H7 (cell line): ENCODE measurements at regions not wholly inside any gene's neighbourhood (a gene's known extent, or its start where the extent isn't known, plus 50 kb on each side); places are given as distances from the start of the nearest gene placed in this dataset.

Source experiments
- DNase-seq: peaks from one replicate; pipeline ENCODE4 v3.0.0; 2012
- H3K27me3 ChIP-seq: 2 replicates; pipeline ENCODE4 v1.6.0; 2011; ENCODE audit warnings: mild to moderate bottlenecking, low read length; ENCODE audit not compliant: control insufficient read depth, insufficient read depth
- H3K36me3 ChIP-seq: replicated peaks from 2 replicates; pipeline ENCODE4 v1.5.1; 2011; ENCODE audit warnings: low read length; ENCODE audit not compliant: control insufficient read depth, insufficient read depth
- H3K4me3 ChIP-seq: 2 replicates; pipeline ENCODE4 v1.5.1; 2011; ENCODE audit warnings: low read depth, mild to moderate bottlenecking, control low read depth, low read length, moderate library complexity; ENCODE audit not compliant: insufficient read depth

DNA sequence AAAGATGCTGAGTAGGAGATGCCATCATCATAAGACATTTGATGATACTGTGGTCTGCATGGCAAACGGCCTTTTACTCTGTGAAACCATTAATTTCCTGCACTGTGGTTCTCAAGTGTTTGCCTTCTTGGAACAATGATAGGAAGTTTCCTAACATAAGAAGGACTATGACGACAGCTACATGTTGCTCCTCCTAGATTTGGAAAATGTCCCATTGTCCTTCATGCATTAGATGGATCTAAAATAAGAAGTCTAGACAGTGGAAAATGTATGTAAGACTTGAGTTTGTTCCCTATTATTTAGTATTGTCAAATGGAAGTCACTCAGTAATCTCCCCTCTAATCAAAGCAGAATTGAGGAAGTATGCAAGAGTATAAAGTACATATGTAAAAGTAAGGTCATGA, 98.5 kb upstream of the TMEM170B start:
- H3K36me3 ChIP-seq = no peaks in the 10 kb centered on the region
- H3K27me3 ChIP-seq = no peaks in the 10 kb centered on the region
- DNase-seq = no peak
- no peak overlapping the region for H3K4me3 ChIP-seq

GRCh38 chr6:11437824-11438459, 99.6 kb upstream of the TMEM170B start:
- no peak for DNase-seq
- H3K4me3 ChIP-seq = no peak overlapping the region

DNA sequence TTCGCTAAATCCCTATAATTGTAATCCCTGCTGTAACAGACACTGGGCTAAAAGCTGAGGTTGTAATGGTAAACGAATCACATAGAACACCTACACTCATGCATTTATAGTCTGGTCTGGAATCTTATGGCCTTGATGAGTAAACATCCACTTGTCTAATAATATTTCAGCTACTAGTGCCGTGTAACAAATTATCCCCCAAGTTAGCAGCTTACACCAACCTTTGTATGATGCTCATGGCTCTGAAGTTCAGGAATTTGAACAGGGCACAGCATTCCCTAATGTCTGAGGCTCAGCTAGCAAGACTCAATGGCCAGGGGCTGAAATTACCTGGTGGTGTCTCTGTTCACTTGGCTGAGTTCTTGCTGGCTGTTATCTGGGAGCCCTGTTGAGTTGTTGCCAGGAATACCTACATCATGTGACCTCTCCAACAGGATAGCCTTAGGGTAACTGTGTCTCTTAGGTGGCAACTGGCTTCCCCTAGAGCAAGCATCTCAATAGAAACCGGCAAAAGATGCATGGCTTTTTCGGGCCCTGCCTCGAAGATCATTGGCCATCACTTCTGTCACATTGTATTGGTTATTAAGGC, 100.9 kb upstream of the TMEM170B start:
- H3K36me3 ChIP-seq = no peaks in the 10 kb centered on the region

More at GRCh38 chr6:11437824-11438459, 99.6 kb upstream of the TMEM170B start:
- Histone ChIP-seq H3K27me3 (no peaks in the 10 kb centered on the region), H3K36me3 (no peaks in the 10 kb centered on the region)

GRCh38 chr6:11434565-11435326, 102.8 kb upstream of the TMEM170B start:
- Histone ChIP-seq H3K36me3 (no peaks in the 10 kb centered on the region), H3K27me3 (no peaks in the 10 kb centered on the region), H3K4me3 (no peak overlapping the region)
- no peak for DNase-seq

More for the DNA sequence above, 100.9 kb upstream of the TMEM170B start:
- Histone ChIP-seq H3K27me3 (no peaks in the 10 kb centered on the region), H3K4me3 (no peak overlapping the region)
- DNase-seq = no peak

DNA sequence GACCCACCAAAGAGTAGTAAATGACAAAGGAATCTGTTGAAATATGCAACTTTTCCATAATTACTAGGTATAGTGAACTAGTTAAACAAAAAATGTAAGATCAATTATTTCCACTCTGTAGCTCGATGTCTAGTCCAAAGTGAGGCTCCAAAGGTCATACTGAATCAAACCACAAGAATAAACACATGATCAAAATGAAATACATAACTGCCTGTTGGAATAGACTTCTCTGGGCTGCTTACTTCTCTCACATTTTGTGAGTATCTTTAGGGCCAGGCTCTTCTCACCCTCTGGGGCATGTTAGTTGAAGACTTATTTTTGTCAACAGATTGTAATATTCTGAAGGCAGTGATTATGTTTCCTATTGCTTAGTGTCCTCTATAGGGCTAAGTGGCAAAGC, 103.7 kb upstream of the TMEM170B start:
- H3K36me3 ChIP-seq = no peaks in the 10 kb centered on the region
- H3K27me3 ChIP-seq = no peaks in the 10 kb centered on the region
- no peak overlapping the region for H3K4me3 ChIP-seq
- DNase-seq = no peak

GRCh38 chr6:11432713-11433450, 104.7 kb upstream of the TMEM170B start:
- DNase-seq = no peak
- no peaks in the 10 kb centered on the region for H3K27me3 ChIP-seq
- no peaks in the 10 kb centered on the region for H3K36me3 ChIP-seq

DNA sequence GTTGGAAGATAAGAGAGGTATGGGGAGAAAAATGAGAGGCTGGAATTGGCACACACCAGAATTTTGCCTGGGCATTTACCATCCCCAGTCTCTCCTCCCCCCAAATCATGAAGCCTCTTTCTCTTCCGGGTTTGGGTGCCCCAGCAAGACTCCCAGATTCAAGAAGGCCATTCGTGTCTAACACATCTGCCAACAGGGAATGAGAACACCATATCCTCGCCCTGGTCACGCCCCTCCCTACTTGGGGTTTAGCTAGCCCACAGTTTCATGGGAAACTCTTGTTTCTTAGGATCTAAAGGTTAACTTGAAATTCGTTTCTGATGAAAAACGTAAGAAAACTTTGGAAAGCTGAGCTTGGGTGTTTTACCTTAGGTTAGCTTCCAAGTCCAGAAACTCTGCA, 105.5 kb upstream of the TMEM170B start:
- no peak overlapping the region for H3K4me3 ChIP-seq
- no peak for DNase-seq
- no peaks in the 10 kb centered on the region for H3K27me3 ChIP-seq
- no peaks in the 10 kb centered on the region for H3K36me3 ChIP-seq

More at GRCh38 chr6:11432713-11433450, 104.7 kb upstream of the TMEM170B start:
- H3K4me3 ChIP-seq = no peak overlapping the region

- DNase-seq = no peak
- no peaks in the 10 kb centered on the region for H3K36me3 ChIP-seq
- no peak overlapping the region for H3K4me3 ChIP-seq
- H3K27me3 ChIP-seq = no peaks in the 10 kb centered on the region
Measured at GRCh38 chr6:11431455-11431937, 106.1 kb upstream of the TMEM170B start.

GRCh38 chr6:11430036-11430435, 107.5 kb upstream of the TMEM170B start:
- Histone ChIP-seq H3K36me3 (no peaks in the 10 kb centered on the region), H3K4me3 (no peak overlapping the region)
- DNase-seq = no peak

GRCh38 chr6:11429577-11429976, 108.0 kb upstream of the TMEM170B start:
- Histone ChIP-seq H3K36me3 (no peaks in the 10 kb centered on the region), H3K27me3 (no peaks in the 10 kb centered on the region), H3K4me3 (no peak overlapping the region)
- DNase-seq = peak; percentile 21

More at GRCh38 chr6:11430036-11430435, 107.5 kb upstream of the TMEM170B start:
- no peaks in the 10 kb centered on the region for H3K27me3 ChIP-seq

DNA sequence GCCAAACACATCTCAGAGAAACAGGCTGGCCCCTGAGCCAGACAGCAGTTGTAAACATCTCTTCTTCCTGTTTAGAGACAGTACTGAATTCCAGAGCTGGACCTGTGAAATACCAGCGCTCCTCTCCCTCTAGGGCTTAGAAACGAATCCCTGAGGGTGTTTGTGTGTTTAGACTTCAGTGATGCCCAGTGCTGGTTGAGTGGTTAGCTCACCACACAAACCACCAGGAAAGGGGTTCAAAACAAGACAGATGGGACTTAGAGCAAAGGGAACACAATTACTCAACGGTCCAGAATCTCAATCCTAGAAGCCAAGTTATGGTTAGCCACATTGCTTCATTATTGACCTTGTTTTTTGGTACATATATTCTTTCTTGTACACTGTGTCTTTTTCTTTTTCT, 108.7 kb upstream of the TMEM170B start:
- DNase-seq = no peak
- H3K27me3 ChIP-seq = no peaks in the 10 kb centered on the region
- no peaks in the 10 kb centered on the region for H3K36me3 ChIP-seq
- H3K4me3 ChIP-seq = no peak overlapping the region

DNA sequence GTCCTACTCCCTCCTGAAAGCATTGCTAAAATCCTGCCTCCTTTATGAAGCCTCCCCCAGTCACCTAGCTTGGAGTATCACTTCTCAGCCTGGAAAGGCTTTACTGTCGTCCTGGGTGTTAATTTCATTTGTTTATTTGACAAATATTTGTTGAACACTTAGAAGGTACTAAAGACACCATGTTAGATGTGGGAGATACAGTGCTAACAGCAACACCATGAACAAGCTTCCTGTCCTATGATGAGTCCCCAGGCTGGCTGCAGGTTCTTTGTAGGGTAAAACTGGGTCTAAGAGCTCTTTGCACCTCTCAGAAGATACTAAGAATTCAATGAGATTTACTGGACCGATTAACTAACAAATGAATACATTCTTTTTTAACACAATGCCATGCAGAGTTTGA, 109.2 kb upstream of the TMEM170B start:
- no peaks in the 10 kb centered on the region for H3K36me3 ChIP-seq
- no peak for DNase-seq
- no peak overlapping the region for H3K4me3 ChIP-seq
- no peaks in the 10 kb centered on the region for H3K27me3 ChIP-seq

- Histone ChIP-seq H3K36me3 (no peaks in the 10 kb centered on the region), H3K27me3 (no peaks in the 10 kb centered on the region), H3K4me3 (no peak overlapping the region)
- DNase-seq = no peak
Measured at GRCh38 chr6:11427723-11428245, 109.8 kb upstream of the TMEM170B start.

GRCh38 chr6:11427091-11427722, 110.3 kb upstream of the TMEM170B start:
- no peak overlapping the region for H3K4me3 ChIP-seq
- no peaks in the 10 kb centered on the region for H3K36me3 ChIP-seq
- H3K27me3 ChIP-seq = no peaks in the 10 kb centered on the region
- DNase-seq = no peak
